IMR-90 (cell line): ENCODE measurements at regions not wholly inside any gene's neighbourhood (a gene's known extent, or its start where the extent isn't known, plus 50 kb on each side); places are given as distances from the start of the nearest gene placed in this dataset.

Source experiments
- ATAC-seq: fragments of 200-7000 bp; cut with Tn5 transposase; 2 replicates; pipeline ENCODE4 v1.9.1; 2020; ENCODE audit warnings: low read depth, mild to moderate bottlenecking, moderate library complexity
- BruUV-seq: library from RNA; stranded (reverse); fragments of 400-500 nt; replicated peaks from 2 replicates; lab custom pipeline; 2021; lab: Mats Ljungman, UMichigan
- CTCF ChIA-PET: fragments of 300-600 bp; formaldehyde crosslinking; extraction: SDS; loops from one replicate; lab custom pipeline; 2021; ENCODE audit warnings: antibody characterized with exemption; lab: Yijun Ruan, JAX
- POLR2A ChIA-PET: fragments of 300-600 bp; sonication (Branson Sonifier 250); formaldehyde crosslinking; loops from one replicate; lab custom pipeline; 2022; ENCODE audit warnings: antibody characterized with exemption; ENCODE audit not compliant: unreplicated experiment; lab: Charles Lee
- DNase-seq: peaks from one replicate; pipeline ENCODE4 v3.0.0; 2013
- H2AFZ ChIP-seq: replicated peaks from 2 replicates; pipeline ENCODE3; 2013; ENCODE audit warnings: low read length, mild to moderate bottlenecking; ENCODE audit not compliant: poor library complexity
- H2AK5ac ChIP-seq: 2 replicates; pipeline ENCODE4 v1.6.1; 2013; ENCODE audit warnings: low read depth, low read length, inconsistent platforms
- H2AK9ac ChIP-seq: replicated peaks from 2 replicates; pipeline ENCODE3; 2013; ENCODE audit warnings: mild to moderate bottlenecking, low read depth, low read length, moderate library complexity; ENCODE audit not compliant: poor library complexity
- H2BK120ac ChIP-seq: 2 replicates; pipeline ENCODE4 v1.6.1; 2013; ENCODE audit warnings: low read depth, low read length, inconsistent platforms
- H2BK15ac ChIP-seq: 3 replicates; pipeline ENCODE4 v1.6.1; 2013; ENCODE audit warnings: low read depth, low read length, inconsistent platforms
- H2BK20ac ChIP-seq: 2 replicates; pipeline ENCODE4 v1.6.1; 2013; ENCODE audit warnings: low read depth, mild to moderate bottlenecking, inconsistent platforms, low read length, moderate library complexity
- H2BK5ac ChIP-seq: 2 replicates; pipeline ENCODE4 v1.6.1; 2013; ENCODE audit warnings: mild to moderate bottlenecking, low read depth, low read length, inconsistent platforms; ENCODE audit not compliant: poor library complexity, severe bottlenecking
- H3K14ac ChIP-seq: replicated peaks from 2 replicates; pipeline ENCODE4 v1.6.1; 2013; ENCODE audit warnings: low read depth, low read length, inconsistent platforms
- H3K18ac ChIP-seq: 2 replicates; pipeline ENCODE4 v1.6.1; 2013; ENCODE audit warnings: low read depth, low read length, control low read depth
- H3K23ac ChIP-seq: 2 replicates; pipeline ENCODE4 v1.6.1; 2013; ENCODE audit warnings: low read depth, low read length, inconsistent platforms
- H3K27ac ChIP-seq: 2 replicates; pipeline ENCODE4 v1.5.1; 2013; ENCODE audit warnings: mild to moderate bottlenecking, control low read depth, low read length; ENCODE audit not compliant: insufficient read depth
- H3K27me3 ChIP-seq: 2 replicates; pipeline ENCODE4 v1.6.1; 2013; ENCODE audit warnings: low read length; ENCODE audit not compliant: control insufficient read depth, insufficient read depth
- H3K36me3 ChIP-seq: 2 replicates; pipeline ENCODE4 v1.6.1; 2013; ENCODE audit warnings: low read length, mixed read lengths; ENCODE audit not compliant: control insufficient read depth, insufficient read depth
- H3K4ac ChIP-seq: 2 replicates; pipeline ENCODE4 v1.6.1; 2013; ENCODE audit warnings: low read depth, low read length, inconsistent platforms
- H3K4me1 ChIP-seq: 2 replicates; pipeline ENCODE4 v1.6.1; 2013; ENCODE audit warnings: low read length, mixed read lengths; ENCODE audit not compliant: control insufficient read depth, insufficient read depth
- H3K4me2 ChIP-seq: 2 replicates; pipeline ENCODE4 v1.6.1; 2013; ENCODE audit warnings: low read depth, mild to moderate bottlenecking, control low read depth, low read length, moderate library complexity
- H3K4me3 ChIP-seq: 2 replicates; pipeline ENCODE4 v1.5.1; 2013; ENCODE audit warnings: low read depth, mild to moderate bottlenecking, control low read depth, low read length, moderate library complexity; ENCODE audit not compliant: insufficient read depth
- H3K56ac ChIP-seq: 2 replicates; pipeline ENCODE4 v1.6.1; 2013; ENCODE audit warnings: low read length, inconsistent platforms; ENCODE audit not compliant: insufficient read depth; ENCODE audit errors: extremely low read depth
- H3K79me1 ChIP-seq, 2 experiments: 2 replicates each; pipeline ENCODE4 v1.6.1; 2013; ENCODE audit warnings: low read length in 2 of 2, inconsistent platforms in 1 of 2, low read depth in 1 of 2
- H3K9ac ChIP-seq: 2 replicates; pipeline ENCODE4 v1.6.1; 2013; ENCODE audit warnings: low read depth, low read length, control low read depth
- H3K9me1 ChIP-seq: 2 replicates; pipeline ENCODE4 v1.6.1; 2013; ENCODE audit warnings: low read length, inconsistent platforms; ENCODE audit not compliant: insufficient read depth
- H3K9me3 ChIP-seq: 2 replicates; pipeline ENCODE4 v1.6.1; 2013; ENCODE audit warnings: low read length; ENCODE audit not compliant: control insufficient read depth, insufficient read depth
- H4K20me1 ChIP-seq: 2 replicates; pipeline ENCODE4 v1.6.1; 2013; ENCODE audit warnings: low read length, inconsistent platforms; ENCODE audit not compliant: insufficient read depth
- H4K5ac ChIP-seq: 2 replicates; pipeline ENCODE4 v1.6.1; 2013; ENCODE audit warnings: mild to moderate bottlenecking, low read depth, low read length, control low read depth
- H4K8ac ChIP-seq, 2 experiments: 2 replicates each; pipeline ENCODE4 v1.6.1; 2013; ENCODE audit warnings: low read depth in 2 of 2, low read length in 2 of 2, control low read depth in 1 of 2, inconsistent platforms in 1 of 2
- H4K91ac ChIP-seq: 2 replicates; pipeline ENCODE4 v1.6.1; 2013; ENCODE audit warnings: low read depth, low read length, inconsistent platforms; ENCODE audit not compliant: insufficient read depth
- BHLHE40 ChIP-seq: fragments of 150-350 bp; IDR thresholded peaks from 2 replicates; pipeline ENCODE4 v1.6.1; 2016; ENCODE audit warnings: mild to moderate bottlenecking, low read depth, low read length
- CEBPB ChIP-seq: IDR thresholded peaks from 2 replicates; pipeline ENCODE4 v1.6.1; 2012; ENCODE audit warnings: low read depth, low read length, improper control_type of control experiment
- CHD1 ChIP-seq: IDR thresholded peaks from 2 replicates; pipeline ENCODE4 v1.6.1; 2012; ENCODE audit warnings: low read depth, low read length, improper control_type of control experiment
- FOS ChIP-seq: fragments of 150-350 bp; IDR thresholded peaks from 2 replicates; pipeline ENCODE4 v1.6.1; 2016; ENCODE audit warnings: low read depth, low read length
- MAFK ChIP-seq: IDR thresholded peaks from 2 replicates; pipeline ENCODE4 v1.6.1; 2012; ENCODE audit warnings: low read depth, low read length, improper control_type of control experiment
- MAZ ChIP-seq: IDR thresholded peaks from 2 replicates; pipeline ENCODE4 v1.6.1; 2012; ENCODE audit warnings: low read depth, mild to moderate bottlenecking, low read length, improper control_type of control experiment, moderate library complexity, borderline replicate concordance
- MXI1 ChIP-seq: IDR thresholded peaks from 2 replicates; pipeline ENCODE4 v1.6.1; 2012; ENCODE audit warnings: low read depth, mild to moderate bottlenecking, low read length, moderate library complexity, borderline replicate concordance
- NFE2L2 ChIP-seq: fragments of 150-350 bp; IDR thresholded peaks from 2 replicates; pipeline ENCODE4 v1.6.1; 2016; ENCODE audit warnings: low read depth, mild to moderate bottlenecking, low read length
- POLR2A ChIP-seq: IDR thresholded peaks from 2 replicates; pipeline ENCODE4 v1.6.1; 2012; ENCODE audit warnings: mild to moderate bottlenecking, low read depth, low read length
- RAD21 ChIP-seq: IDR thresholded peaks from 2 replicates; pipeline ENCODE4 v1.6.1; 2012; ENCODE audit warnings: low read length, improper control_type of control experiment
- RCOR1 ChIP-seq: IDR thresholded peaks from 2 replicates; pipeline ENCODE4 v1.6.1; 2012; ENCODE audit warnings: mild to moderate bottlenecking, low read length, improper control_type of control experiment; ENCODE audit not compliant: insufficient replicate concordance
- RFX5 ChIP-seq: IDR thresholded peaks from 2 replicates; pipeline ENCODE4 v1.8.0; 2012; ENCODE audit warnings: low read depth, mild to moderate bottlenecking, low read length, moderate library complexity
- SMC3 ChIP-seq: fragments of 150-350 bp; IDR thresholded peaks from 2 replicates; pipeline ENCODE4 v1.6.1; 2016; ENCODE audit warnings: low read depth, mild to moderate bottlenecking, antibody characterized with exemption, low read length, moderate library complexity
- WGBS, 2 experiments: methylation state at CpG; one replicate each; pipeline versions ENCODE4 v1.1.5 to v1.1.7; 2013; ENCODE audit warnings: missing lambda C conversion rate in 2 of 2; ENCODE audit not compliant: insufficient read length in 1 of 2; ENCODE audit errors: extremely low coverage in 2 of 2; 5-methylcytosine and 5-hydroxymethylcytosine counted together
- dilution Hi-C: fragments of 300-500 bp; cut with HindIII; formaldehyde crosslinking; loops from one replicate; pipeline ENCODE4 v1.14.3; 2018; ENCODE audit warnings: low sequenced_read_pairs; ENCODE audit not compliant: unreplicated experiment
- in situ Hi-C: fragments of 300-500 bp; cut with MboI; formaldehyde crosslinking; loops from 3 replicates; pipeline ENCODE4 v1.14.3; 2019; ENCODE audit warnings: low sequenced_read_pairs, inconsistent platforms, mixed read lengths
- intact Hi-C: fragments of 100-400 bp; cut with micrococcal nuclease; formaldehyde crosslinking; loops from 2 replicates; pipeline ENCODE4 v1.10.0; 2022
- TF ChIP-seq, protein P1 (sequence below): fragments of 150-350 bp; IDR thresholded peaks from 2 replicates; pipeline ENCODE4 v1.6.1; 2017; ENCODE audit warnings: mild to moderate bottlenecking, antibody characterized with exemption, low read length, low read depth
- TF ChIP-seq, protein P2 (sequence below): conservative IDR thresholded peaks from 2 replicates; pipeline ENCODE4 v1.5.1; 2012; ENCODE audit warnings: mild to moderate bottlenecking, low read depth, low read length, improper control_type of control experiment
- TF ChIP-seq, protein P3 (sequence below): fragments of 150-350 bp; IDR thresholded peaks from 2 replicates; pipeline ENCODE4 v1.6.1; 2016; ENCODE audit warnings: low read depth, mild to moderate bottlenecking, low read length, moderate library complexity, borderline replicate concordance

GRCh38 chr4:140208921-140209320 is 54.9 kb upstream of the MAML3 start:
- Histone ChIP-seq H4K5ac (no peak overlapping the region), H2AFZ (no peak overlapping the region), H3K27ac (no peak overlapping the region), H2AK5ac (no peak overlapping the region), H4K20me1 (no peaks in the 10 kb centered on the region), H3K9me3 (no peaks in the 10 kb centered on the region), H2BK5ac (no peak overlapping the region), H3K4me1 (no peaks in the 10 kb centered on the region), H3K4me3 (no peak overlapping the region), H3K4ac (no peak overlapping the region), H4K91ac (no peak overlapping the region), H3K23ac (no peak overlapping the region), H3K14ac (no peak overlapping the region), H3K9ac (no peak overlapping the region), H2BK15ac (no peak overlapping the region), H2BK20ac (no peak overlapping the region), H3K18ac (no peak overlapping the region), H2BK120ac (no peak overlapping the region), H3K79me1 (no peaks in the 10 kb centered on the region), H3K27me3 (peaks cover 7% of the 10 kb centered on the region), H3K4me2 (no peak overlapping the region), H2AK9ac (no peak overlapping the region), H3K36me3 (no peaks in the 10 kb centered on the region), H3K56ac (no peak overlapping the region), H4K8ac (no peak overlapping the region), H3K9me1 (no peaks in the 10 kb centered on the region)
- BruUV-seq: no TSS peak
- no peak for ATAC-seq
- dilution Hi-C loops (no loop called here), intact Hi-C loops (no loop called here), in situ Hi-C loops (no loop called here)
- ChIA-PET CTCF (no interaction called here), POLR2A (no interaction called here)
- no CpG with 5 or more reads among the region's 1 CpG for WGBS, 2 experiments
- TF ChIP-seq, protein P1, sequence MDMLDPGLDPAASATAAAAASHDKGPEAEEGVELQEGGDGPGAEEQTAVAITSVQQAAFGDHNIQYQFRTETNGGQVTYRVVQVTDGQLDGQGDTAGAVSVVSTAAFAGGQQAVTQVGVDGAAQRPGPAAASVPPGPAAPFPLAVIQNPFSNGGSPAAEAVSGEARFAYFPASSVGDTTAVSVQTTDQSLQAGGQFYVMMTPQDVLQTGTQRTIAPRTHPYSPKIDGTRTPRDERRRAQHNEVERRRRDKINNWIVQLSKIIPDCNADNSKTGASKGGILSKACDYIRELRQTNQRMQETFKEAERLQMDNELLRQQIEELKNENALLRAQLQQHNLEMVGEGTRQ: no peak
- TF ChIP-seq SMC3 (no peak), CHD1 (no peak), RFX5 (no peak), RCOR1 (no peak), MAFK (no peak), NFE2L2 (no peak), MXI1 (no peak), RAD21 (no peak), CEBPB (no peak), POLR2A (no peak), MAZ (no peak), BHLHE40 (no peak), FOS (no peak)
- TF ChIP-seq, protein P2, sequence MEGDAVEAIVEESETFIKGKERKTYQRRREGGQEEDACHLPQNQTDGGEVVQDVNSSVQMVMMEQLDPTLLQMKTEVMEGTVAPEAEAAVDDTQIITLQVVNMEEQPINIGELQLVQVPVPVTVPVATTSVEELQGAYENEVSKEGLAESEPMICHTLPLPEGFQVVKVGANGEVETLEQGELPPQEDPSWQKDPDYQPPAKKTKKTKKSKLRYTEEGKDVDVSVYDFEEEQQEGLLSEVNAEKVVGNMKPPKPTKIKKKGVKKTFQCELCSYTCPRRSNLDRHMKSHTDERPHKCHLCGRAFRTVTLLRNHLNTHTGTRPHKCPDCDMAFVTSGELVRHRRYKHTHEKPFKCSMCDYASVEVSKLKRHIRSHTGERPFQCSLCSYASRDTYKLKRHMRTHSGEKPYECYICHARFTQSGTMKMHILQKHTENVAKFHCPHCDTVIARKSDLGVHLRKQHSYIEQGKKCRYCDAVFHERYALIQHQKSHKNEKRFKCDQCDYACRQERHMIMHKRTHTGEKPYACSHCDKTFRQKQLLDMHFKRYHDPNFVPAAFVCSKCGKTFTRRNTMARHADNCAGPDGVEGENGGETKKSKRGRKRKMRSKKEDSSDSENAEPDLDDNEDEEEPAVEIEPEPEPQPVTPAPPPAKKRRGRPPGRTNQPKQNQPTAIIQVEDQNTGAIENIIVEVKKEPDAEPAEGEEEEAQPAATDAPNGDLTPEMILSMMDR: no peak
- TF ChIP-seq, protein P3, sequence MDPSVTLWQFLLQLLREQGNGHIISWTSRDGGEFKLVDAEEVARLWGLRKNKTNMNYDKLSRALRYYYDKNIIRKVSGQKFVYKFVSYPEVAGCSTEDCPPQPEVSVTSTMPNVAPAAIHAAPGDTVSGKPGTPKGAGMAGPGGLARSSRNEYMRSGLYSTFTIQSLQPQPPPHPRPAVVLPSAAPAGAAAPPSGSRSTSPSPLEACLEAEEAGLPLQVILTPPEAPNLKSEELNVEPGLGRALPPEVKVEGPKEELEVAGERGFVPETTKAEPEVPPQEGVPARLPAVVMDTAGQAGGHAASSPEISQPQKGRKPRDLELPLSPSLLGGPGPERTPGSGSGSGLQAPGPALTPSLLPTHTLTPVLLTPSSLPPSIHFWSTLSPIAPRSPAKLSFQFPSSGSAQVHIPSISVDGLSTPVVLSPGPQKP: no peak
- no peak for DNase-seq
